Activated naive CD4-positive, alpha-beta T cell treated with anti-CD3 and anti-CD28 coated beads, Interleukin-2, amount 10 ng/mL, durations not matched to agents 7 days and 5 days (primary cell): ENCODE measurements at regions not wholly inside any gene's neighbourhood (a gene's known extent, or its start where the extent isn't known, plus 50 kb on each side); places are given as distances from the start of the nearest gene placed in this dataset.
"Not testable (repeated sequence)": the region's sequence is repeated elsewhere in the genome, so short reads cannot be mapped to it uniquely, and the experiment has no call there.

Experiments
- CTCF ChIA-PET: fragments of 350-600 bp; sonication (Branson Sonifier 250); formaldehyde crosslinking; loops from one replicate; lab custom pipeline; 2021; ENCODE audit warnings: antibody characterized with exemption; lab: Charles Lee
- DNase-seq: peaks from one replicate; pipeline ENCODE4 v3.0.0-alpha.2; 2020
- H3K27ac Mint-ChIP-seq: one replicate; pipeline ENCODE4 v1.8.0; 2021; ENCODE audit warnings: mild to moderate bottlenecking, moderate library complexity, mixed read lengths
- H3K27me3 Mint-ChIP-seq: one replicate; pipeline ENCODE4 v1.8.0; 2021; ENCODE audit warnings: mild to moderate bottlenecking, mixed read lengths
- H3K36me3 Mint-ChIP-seq: one replicate; pipeline ENCODE4 v1.8.0; 2021; ENCODE audit warnings: mixed read lengths
- H3K4me1 Mint-ChIP-seq: one replicate; pipeline ENCODE4 v1.8.0; 2021; ENCODE audit warnings: mixed read lengths
- H3K4me3 Mint-ChIP-seq: one replicate; pipeline ENCODE4 v1.8.0; 2021; ENCODE audit warnings: mild to moderate bottlenecking, moderate library complexity, mixed read lengths
- H3K9me3 Mint-ChIP-seq: one replicate; pipeline ENCODE4 v1.8.0; 2021; ENCODE audit warnings: mixed read lengths

DNA sequence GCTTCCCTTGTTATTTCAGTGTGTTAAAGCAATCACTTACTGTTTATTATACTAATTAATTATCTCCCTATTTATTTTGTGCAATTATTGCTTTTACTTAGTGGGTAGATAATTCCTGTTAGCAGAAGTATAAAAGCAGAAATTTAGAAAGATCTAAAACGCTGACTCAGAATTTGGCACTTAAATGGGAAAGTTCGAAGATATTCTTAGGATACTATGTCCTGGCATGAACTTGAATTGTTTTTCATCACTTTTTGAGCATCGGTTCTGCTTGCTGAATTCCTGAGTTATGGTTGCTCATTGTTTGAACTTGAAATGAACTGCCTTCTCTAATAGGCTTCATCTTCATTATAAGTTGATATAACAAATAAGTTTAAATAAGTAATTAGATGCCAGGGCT is 325.4 kb downstream of the JRKL start:
- Mint-ChIP-seq H3K4me3 (no peak overlapping the region), H3K9me3 (no peaks in the 10 kb centered on the region), H3K4me1 (no peaks in the 10 kb centered on the region), H3K27ac (no peak overlapping the region), H3K36me3 (no peaks in the 10 kb centered on the region), H3K27me3 (no peaks in the 10 kb centered on the region)
- no peak for DNase-seq
- CTCF ChIA-PET = no interaction called here

DNA sequence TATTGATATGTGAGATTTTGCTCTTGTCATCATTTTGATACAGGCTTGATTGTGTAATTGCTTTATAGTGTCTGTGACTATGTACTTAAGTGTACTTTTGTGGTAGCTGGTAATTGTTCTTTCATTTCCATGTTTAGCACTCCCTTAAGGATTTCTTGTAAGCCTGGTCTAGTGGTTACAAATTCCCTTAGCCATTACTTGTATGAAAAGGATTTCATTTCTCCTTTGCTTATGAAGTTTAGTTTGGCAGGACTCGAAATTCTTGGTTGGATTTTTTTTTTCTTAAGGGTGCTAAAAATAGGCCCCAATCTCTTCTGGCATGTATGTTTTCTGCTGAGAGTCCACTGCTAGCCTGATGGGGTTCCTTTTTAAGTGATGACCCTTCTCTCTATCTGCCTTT is 346.8 kb downstream of the JRKL start:
- CTCF ChIA-PET = no interaction called here
- H3K4me3 Mint-ChIP-seq = no peak overlapping the region
- no peaks in the 10 kb centered on the region for H3K4me1 Mint-ChIP-seq
- H3K36me3 Mint-ChIP-seq = no peaks in the 10 kb centered on the region
- no peak for DNase-seq
- no peak overlapping the region for H3K27ac Mint-ChIP-seq
- H3K9me3 Mint-ChIP-seq = peaks cover 2% of the 10 kb centered on the region
- H3K27me3 Mint-ChIP-seq = no peaks in the 10 kb centered on the region

DNA sequence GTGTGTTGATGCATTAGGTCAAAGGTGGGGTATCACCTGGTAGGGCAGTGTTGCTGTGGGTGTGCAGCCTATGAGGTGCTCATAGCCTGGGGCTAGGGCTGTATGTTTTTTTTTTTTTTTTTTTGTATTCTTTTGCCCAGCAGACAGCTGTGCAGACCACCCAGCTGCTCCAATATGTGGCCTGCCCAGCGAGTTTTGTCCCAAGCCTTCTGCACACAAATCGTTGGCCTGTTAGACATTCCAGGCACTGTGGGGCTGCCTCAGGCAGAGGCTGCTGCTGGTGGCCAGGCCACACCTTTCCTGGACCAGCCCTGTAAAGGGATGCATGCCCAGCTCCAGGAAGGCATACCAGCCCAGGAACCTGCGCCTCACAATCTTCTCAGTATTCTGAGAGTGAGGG is 348.5 kb downstream of the JRKL start:
- Mint-ChIP-seq H3K27ac (no peak overlapping the region), H3K4me1 (no peaks in the 10 kb centered on the region), H3K27me3 (no peaks in the 10 kb centered on the region), H3K36me3 (no peaks in the 10 kb centered on the region), H3K9me3 (peaks cover 2% of the 10 kb centered on the region), H3K4me3 (no peak overlapping the region)
- DNase-seq = no peak
- CTCF ChIA-PET = no interaction called here

DNA sequence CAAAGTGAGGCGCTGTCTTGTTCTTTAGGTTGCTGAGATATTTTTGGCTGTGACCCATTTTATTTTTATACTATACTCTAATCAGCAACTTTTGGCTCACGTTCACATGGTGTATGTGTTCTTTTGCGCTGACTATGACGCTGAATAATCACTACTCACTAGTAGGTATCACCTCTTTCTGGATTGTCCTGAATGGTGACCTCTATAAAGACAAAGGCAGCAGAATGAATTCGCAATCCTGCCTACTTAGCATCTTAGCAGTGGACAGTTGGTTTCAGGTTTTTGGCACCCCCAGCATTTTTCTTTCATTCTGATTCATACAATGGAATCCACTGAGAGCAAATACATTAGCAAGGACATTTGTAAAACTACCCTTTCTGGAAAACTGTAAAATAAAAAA is 351.3 kb downstream of the JRKL start:
- Mint-ChIP-seq H3K4me3 (no peak overlapping the region), H3K27me3 (no peaks in the 10 kb centered on the region), H3K9me3 (peaks cover 2% of the 10 kb centered on the region), H3K36me3 (no peaks in the 10 kb centered on the region), H3K4me1 (no peaks in the 10 kb centered on the region), H3K27ac (no peak overlapping the region)
- no peak for DNase-seq
- CTCF ChIA-PET = no interaction called here

DNA sequence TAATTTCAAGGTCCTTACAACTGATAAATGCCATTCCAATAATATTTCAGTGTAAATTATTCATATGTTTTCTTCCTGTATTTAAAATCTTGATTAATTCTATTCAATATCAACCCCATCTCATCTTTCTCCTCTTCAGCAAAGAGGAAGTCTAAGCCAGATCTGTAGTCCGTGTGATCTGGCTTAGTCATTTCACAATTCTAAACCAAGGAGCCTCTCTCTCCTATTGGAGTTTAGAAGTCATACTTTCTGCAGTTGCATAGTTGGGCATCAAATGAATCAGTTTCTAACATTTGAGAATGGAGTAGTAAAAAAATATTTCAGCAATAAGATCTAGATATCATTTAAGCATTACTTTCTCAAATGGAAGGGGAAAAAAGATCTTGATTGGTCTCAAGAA is 354.9 kb downstream of the JRKL start:
- no peaks in the 10 kb centered on the region for H3K4me1 Mint-ChIP-seq
- no peak for DNase-seq
- no peak overlapping the region for H3K27ac Mint-ChIP-seq
- H3K9me3 Mint-ChIP-seq = no peaks in the 10 kb centered on the region
- no peaks in the 10 kb centered on the region for H3K27me3 Mint-ChIP-seq
- no peaks in the 10 kb centered on the region for H3K36me3 Mint-ChIP-seq
- H3K4me3 Mint-ChIP-seq = no peak overlapping the region
- CTCF ChIA-PET = no interaction called here

DNA sequence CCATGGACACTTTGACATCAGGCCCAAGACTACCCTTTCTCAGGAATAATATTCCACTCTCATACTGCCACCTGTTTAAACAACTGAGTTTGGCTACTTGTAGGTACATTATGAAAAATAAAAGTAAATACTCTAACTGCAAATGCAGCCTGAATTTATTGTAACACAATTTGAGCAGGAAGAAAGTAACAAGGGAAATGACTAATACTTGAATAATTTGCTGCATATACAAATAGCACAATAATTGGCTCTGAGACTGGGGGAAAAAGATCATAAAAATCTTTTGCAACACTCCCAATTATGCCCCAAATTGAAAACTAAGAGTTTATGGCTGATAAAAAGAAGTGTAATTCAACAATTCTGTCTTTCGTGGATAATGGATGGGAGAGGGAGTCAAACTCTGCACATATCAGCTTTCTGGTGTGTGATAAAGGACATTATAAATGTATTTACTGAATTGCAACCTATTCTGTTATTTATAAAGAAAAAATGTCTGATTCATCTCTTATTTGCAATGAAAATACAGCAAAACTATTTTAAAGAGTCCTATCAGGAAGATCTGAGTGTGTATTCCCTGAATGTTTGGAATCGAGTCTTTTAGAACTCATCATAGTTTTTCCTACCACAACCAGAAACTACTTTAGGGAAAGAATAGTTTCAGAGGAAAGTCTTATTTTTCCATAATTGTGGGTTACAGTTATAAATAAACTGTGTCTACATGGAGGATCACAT is 359.0 kb downstream of the JRKL start:
- no peak for DNase-seq
- H3K9me3 Mint-ChIP-seq = peaks cover 2% of the 10 kb centered on the region
- H3K4me1 Mint-ChIP-seq = no peaks in the 10 kb centered on the region
- H3K27ac Mint-ChIP-seq = no peak overlapping the region
- no peaks in the 10 kb centered on the region for H3K27me3 Mint-ChIP-seq
- no peak overlapping the region for H3K4me3 Mint-ChIP-seq
- CTCF ChIA-PET = no interaction called here
- no peaks in the 10 kb centered on the region for H3K36me3 Mint-ChIP-seq

DNA sequence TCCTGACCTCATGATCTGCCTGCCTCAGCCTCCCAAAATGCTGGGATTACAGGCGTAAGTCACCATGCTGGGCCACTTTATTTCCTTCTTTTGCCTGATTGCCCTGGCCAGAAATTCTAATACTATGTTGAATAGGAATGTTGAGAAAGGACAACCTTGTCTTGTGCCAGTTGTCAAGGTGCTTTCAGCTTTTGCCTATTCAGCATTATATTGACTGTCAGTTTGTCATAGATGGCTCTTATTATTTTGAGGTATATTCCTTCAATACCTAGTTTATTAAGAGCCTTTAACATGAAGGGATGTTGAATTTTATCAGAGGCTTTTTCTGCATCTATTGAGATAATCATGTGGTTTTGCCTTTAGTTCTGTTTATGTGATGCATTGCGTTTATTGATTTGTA is 362.0 kb downstream of the JRKL start:
- H3K36me3 Mint-ChIP-seq, DNase-seq, H3K27ac Mint-ChIP-seq, H3K9me3 Mint-ChIP-seq, H3K27me3 Mint-ChIP-seq, H3K4me1 Mint-ChIP-seq, H3K4me3 Mint-ChIP-seq, CTCF ChIA-PET: not testable (repeated sequence)

DNA sequence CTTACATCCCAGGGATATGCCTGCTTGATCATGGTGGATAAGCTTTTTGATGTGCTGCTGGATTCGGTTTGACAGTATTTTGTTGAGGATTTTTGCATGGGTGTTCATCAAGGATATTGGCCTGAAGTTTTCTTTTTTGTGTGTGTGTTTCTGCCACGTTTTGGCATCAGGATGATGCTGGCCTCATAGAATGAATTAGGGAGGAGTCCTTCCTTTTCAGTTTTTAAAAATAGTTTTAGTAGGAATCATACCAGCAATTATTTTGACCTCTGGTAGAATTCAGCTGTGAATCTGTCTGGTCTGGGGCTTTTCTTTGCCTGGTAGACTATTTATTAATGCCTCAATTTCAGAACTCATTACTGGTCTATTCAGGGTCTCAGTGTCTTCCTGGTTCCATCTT is 362.4 kb downstream of the JRKL start:
- no peak overlapping the region for H3K4me3 Mint-ChIP-seq

DNA sequence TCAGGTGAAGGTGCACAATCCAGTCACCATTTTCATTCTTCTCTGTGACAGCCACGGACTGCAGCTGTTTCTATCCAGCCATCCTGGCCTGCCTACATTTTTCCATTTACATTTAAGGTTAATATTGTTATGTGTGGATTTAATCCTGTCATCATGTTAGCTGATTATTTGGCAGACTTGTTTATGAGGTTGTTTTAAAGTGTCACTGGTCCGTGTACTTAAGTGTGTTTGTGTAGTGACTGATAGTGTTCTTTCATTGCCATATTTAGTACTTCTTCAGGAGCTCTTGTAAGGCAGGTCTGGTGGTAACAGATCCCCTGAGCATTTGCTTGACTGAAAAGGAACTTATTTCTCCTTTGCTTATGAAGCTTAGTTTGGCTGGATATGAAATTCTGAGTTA is 364.2 kb downstream of the JRKL start:
- Mint-ChIP-seq H3K4me3 (no peak overlapping the region), H3K36me3 (no peaks in the 10 kb centered on the region), H3K4me1 (no peaks in the 10 kb centered on the region), H3K27me3 (no peaks in the 10 kb centered on the region), H3K9me3 (peaks cover 4% of the 10 kb centered on the region), H3K27ac (no peak overlapping the region)
- no peak for DNase-seq
- CTCF ChIA-PET = no interaction called here

More for the DNA sequence above, 362.4 kb downstream of the JRKL start:
- H3K27ac Mint-ChIP-seq = no peak overlapping the region
- H3K9me3 Mint-ChIP-seq = peaks cover 4% of the 10 kb centered on the region
- no peaks in the 10 kb centered on the region for H3K27me3 Mint-ChIP-seq
- no peaks in the 10 kb centered on the region for H3K4me1 Mint-ChIP-seq
- CTCF ChIA-PET = no interaction called here
- no peaks in the 10 kb centered on the region for H3K36me3 Mint-ChIP-seq
- DNase-seq = no peak

DNA sequence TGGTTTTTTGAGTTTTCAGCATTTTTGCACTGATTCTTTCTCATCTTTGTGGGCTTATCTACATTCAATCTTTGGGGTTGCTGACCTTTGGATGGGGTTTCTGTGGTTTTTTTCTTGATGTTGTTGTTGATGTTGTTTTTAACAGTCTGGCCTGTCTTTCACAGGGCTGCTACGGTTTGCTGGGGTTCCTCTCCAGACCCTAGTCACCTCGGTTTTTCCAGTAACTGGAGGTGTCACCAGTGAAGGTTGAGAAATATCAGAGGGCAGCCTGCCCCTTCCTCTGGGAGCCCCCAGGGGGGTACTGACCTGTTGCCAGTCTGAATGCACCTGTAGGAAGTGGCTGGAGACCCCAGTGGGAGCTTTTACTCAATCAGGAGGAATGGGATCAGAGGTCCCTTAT is 365.4 kb downstream of the JRKL start:
- H3K4me1 Mint-ChIP-seq = no peaks in the 10 kb centered on the region
- H3K4me3 Mint-ChIP-seq = no peak overlapping the region
- CTCF ChIA-PET = no interaction called here
- H3K36me3 Mint-ChIP-seq = no peaks in the 10 kb centered on the region
- no peak for DNase-seq
- no peak overlapping the region for H3K27ac Mint-ChIP-seq
- H3K27me3 Mint-ChIP-seq = no peaks in the 10 kb centered on the region
- peaks cover 4% of the 10 kb centered on the region for H3K9me3 Mint-ChIP-seq

DNA sequence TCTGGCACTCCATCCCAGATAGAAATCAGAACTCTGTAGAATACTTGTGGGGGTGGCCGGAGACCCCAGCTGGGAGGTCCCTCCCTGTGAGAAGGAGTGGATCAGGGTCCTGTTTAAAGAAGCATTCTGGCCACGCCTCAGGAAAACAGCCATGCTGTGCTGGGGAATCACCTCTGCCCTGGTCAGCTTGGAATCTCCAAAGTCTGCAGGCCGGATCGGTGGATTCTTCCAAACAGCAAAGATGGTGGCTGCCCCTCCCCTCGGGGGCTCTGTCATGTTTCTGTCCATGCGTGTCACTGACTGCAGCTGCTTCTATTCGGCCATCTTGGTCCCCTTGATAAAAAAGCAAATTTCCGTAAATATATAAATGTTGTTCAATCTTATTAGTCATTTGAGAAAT is 365.9 kb downstream of the JRKL start:
- no peak overlapping the region for H3K27ac Mint-ChIP-seq
- H3K27me3 Mint-ChIP-seq = no peaks in the 10 kb centered on the region
- no peak for DNase-seq
- H3K36me3 Mint-ChIP-seq = no peaks in the 10 kb centered on the region
- no peak overlapping the region for H3K4me3 Mint-ChIP-seq
- CTCF ChIA-PET = no interaction called here
- peaks cover 4% of the 10 kb centered on the region for H3K9me3 Mint-ChIP-seq
- no peaks in the 10 kb centered on the region for H3K4me1 Mint-ChIP-seq

DNA sequence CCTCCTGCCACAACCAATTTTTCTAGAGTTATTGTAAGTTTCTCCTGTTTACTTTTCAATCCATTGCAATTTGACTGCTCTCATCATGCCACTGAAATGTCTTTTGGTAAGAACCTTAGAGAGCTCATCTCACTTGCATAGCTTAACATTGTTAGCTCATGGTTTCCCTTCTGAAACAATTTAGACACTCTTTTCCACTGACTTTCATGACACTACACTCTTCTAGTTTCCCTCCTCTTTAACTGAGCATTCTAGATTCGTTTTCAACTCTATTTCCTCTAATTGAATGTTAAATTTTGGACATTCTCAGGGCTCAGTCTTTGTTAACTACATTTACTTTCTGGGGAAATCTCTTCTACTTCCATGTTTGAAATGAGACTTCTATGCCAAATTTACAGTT is 369.1 kb downstream of the JRKL start:
- H3K4me3 Mint-ChIP-seq = no peak overlapping the region
- H3K27ac Mint-ChIP-seq = no peak overlapping the region
- no peaks in the 10 kb centered on the region for H3K27me3 Mint-ChIP-seq
- CTCF ChIA-PET = interaction anchor here (0.6 kb wide), 1 partner anchor 240 kb away, joined by 3 read pairs; no protein-coding TSS in a partner anchor
- H3K4me1 Mint-ChIP-seq = no peaks in the 10 kb centered on the region
- peaks cover 2% of the 10 kb centered on the region for H3K9me3 Mint-ChIP-seq
- no peak for DNase-seq
- H3K36me3 Mint-ChIP-seq = no peaks in the 10 kb centered on the region

DNA sequence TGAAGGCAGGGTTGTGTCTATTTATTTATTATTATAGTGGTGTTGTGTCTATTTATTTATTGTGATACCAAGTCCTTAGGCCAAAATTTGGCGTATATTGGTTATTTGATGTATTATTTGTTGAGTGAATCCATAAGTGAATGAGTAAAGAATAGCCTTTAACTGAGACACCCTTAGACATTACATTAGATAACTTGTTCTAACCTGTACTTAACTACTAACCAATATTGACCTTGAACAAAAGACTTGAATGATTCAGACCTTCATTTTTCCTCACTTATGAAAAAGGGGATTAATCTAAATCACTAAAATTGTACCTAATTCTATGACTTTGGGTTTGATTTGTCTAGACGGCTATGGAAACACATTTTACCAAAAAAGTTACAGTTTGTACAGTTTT is 370.5 kb downstream of the JRKL start:
- Mint-ChIP-seq H3K36me3 (no peaks in the 10 kb centered on the region), H3K4me3 (no peak overlapping the region), H3K27ac (no peak overlapping the region), H3K4me1 (no peaks in the 10 kb centered on the region), H3K27me3 (no peaks in the 10 kb centered on the region), H3K9me3 (no peaks in the 10 kb centered on the region)
- no peak for DNase-seq
- CTCF ChIA-PET = no interaction called here

DNA sequence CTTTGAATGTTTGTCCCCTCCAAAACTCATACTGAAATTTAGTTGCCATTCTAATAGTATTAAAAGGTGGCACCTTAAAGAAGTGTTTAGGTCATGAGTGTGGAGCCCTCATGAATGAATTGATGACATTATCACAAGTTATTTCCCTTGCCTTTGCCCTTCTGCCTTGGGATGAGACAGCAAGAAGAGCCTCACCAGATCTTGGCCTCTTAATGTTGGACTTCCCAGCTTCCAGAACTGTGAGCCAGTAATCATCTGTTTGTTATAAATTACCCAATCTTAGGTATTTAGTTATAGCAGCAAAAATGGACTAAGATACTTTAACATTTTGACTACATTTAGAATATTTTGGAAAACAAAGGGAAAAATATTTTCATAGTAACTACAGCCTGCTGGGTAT is 371.0 kb downstream of the JRKL start:
- Mint-ChIP-seq H3K27ac (no peak overlapping the region), H3K9me3 (no peaks in the 10 kb centered on the region), H3K36me3 (no peaks in the 10 kb centered on the region), H3K4me3 (no peak overlapping the region), H3K27me3 (no peaks in the 10 kb centered on the region), H3K4me1 (no peaks in the 10 kb centered on the region)
- no peak for DNase-seq
- CTCF ChIA-PET = no interaction called here

DNA sequence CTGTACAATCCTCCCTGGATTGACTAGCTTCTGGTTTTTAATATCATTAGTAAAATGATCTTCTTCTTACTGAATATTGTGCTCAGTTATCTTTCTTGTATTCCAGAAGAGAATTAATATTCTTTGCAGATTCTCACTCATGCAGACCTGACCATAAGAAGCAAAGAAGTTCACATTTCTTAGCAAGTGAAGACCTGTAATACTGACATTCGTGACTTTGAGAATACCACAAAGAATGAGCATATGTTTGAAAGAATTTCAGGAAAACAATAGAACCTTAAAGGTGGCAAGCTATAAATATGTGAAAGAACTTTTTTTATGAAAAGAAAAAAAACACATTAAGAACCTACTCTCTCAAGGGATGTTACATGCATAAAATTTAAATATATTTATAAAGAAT is 371.6 kb downstream of the JRKL start:
- DNase-seq = no peak
- Mint-ChIP-seq H3K9me3 (no peaks in the 10 kb centered on the region), H3K36me3 (no peaks in the 10 kb centered on the region), H3K27me3 (no peaks in the 10 kb centered on the region), H3K27ac (no peak overlapping the region), H3K4me3 (no peak overlapping the region), H3K4me1 (no peaks in the 10 kb centered on the region)
- CTCF ChIA-PET = no interaction called here

DNA sequence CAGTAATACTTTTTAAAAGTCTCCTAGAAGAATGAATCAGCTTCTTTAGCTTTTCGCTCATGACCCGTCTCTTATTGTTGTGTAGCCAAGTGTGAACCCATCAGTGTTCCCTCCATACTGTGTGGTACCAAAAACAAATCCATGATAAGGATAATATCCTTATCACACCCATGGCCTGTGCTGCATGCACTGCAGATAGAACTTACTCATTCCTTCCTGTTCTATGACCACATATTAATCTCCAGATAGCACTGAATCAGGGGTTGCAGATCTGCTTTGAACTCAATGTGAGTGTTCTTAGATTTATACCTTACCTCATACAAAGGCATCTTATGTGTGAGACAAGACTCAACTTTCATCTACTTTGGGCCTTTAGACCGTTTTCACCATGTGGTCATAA is 373.4 kb downstream of the JRKL start:
- CTCF ChIA-PET = no interaction called here
- no peak for DNase-seq
- no peak overlapping the region for H3K4me3 Mint-ChIP-seq
- H3K27ac Mint-ChIP-seq = no peak overlapping the region
- no peaks in the 10 kb centered on the region for H3K27me3 Mint-ChIP-seq
- peaks cover 2% of the 10 kb centered on the region for H3K9me3 Mint-ChIP-seq
- H3K36me3 Mint-ChIP-seq = no peaks in the 10 kb centered on the region
- no peaks in the 10 kb centered on the region for H3K4me1 Mint-ChIP-seq
